Uterus (tissue), 2 donors: ENCODE measurements at regions not wholly inside any gene's neighbourhood (a gene's known extent, or its start where the extent isn't known, plus 50 kb on each side); places are given as distances from the start of the nearest gene placed in this dataset.

Source experiments
- POLR2A ChIP-seq, 2 donors: fragments of 450-650 bp; IDR thresholded peaks; one replicate each; pipeline ENCODE4 v1.6.1; 2016; ENCODE audit warnings: antibody characterized with exemption in 2 of 2, mild to moderate bottlenecking in 1 of 2, moderate library complexity in 1 of 2
- TF ChIP-seq, protein P1 (sequence below), 4 experiments: fragments of 200-600 bp in 2 of 4; fragments of 450-650 bp in 2 of 4; sonication (generic) in 2 of 4; IDR thresholded peaks; one replicate each; pipeline ENCODE4 v1.5.1; 2016 to 2019; ENCODE audit warnings: antibody characterized with exemption in 4 of 4, mild to moderate bottlenecking in 2 of 4, moderate library complexity in 1 of 4

DNA sequence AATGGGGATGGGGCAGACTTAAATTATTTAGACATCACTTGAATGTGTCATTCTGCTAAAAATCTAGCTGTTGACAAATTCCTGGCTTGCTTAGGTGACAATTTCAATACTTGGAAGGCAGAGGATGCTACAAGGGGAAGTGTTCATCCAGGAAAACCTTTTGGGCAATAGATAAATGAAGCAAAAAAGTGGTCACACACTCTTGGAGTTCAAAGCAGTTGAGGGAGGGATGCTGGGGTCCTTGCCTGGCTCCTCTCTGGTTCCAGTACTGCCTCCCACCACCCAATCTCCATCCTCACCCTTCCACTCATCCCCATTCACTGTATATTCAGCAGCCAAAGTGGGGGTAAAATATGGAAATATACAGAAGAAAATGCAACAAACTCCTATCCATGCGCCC is 52.6 kb upstream of the FRMD4B start:
- TF ChIP-seq, protein P1, sequence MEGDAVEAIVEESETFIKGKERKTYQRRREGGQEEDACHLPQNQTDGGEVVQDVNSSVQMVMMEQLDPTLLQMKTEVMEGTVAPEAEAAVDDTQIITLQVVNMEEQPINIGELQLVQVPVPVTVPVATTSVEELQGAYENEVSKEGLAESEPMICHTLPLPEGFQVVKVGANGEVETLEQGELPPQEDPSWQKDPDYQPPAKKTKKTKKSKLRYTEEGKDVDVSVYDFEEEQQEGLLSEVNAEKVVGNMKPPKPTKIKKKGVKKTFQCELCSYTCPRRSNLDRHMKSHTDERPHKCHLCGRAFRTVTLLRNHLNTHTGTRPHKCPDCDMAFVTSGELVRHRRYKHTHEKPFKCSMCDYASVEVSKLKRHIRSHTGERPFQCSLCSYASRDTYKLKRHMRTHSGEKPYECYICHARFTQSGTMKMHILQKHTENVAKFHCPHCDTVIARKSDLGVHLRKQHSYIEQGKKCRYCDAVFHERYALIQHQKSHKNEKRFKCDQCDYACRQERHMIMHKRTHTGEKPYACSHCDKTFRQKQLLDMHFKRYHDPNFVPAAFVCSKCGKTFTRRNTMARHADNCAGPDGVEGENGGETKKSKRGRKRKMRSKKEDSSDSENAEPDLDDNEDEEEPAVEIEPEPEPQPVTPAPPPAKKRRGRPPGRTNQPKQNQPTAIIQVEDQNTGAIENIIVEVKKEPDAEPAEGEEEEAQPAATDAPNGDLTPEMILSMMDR (IDR thresholded peaks at IDR 0.05), result no peak
- TF ChIP-seq POLR2A (IDR thresholded peaks at IDR 0.05), result no peak
